ENCODE measurements at regions not wholly inside any gene's neighbourhood (a gene's known extent, or its start where the extent isn't known, plus 50 kb on each side); places are given as distances from the start of the nearest gene placed in this dataset.
A peak's percentile ranks its signal among the peaks of the same experiment; 100 is the strongest.

GRCh38 chr3:162119651-162120050 is 623.0 kb downstream of the OTOL1 start:
- no peak for DNase-seq (ENCODE audit: low read depth in 2 of 2)

- DNase-seq (ENCODE audit: low read depth in 2 of 2): no peak
Observed at GRCh38 chr3:162122405-162122804, 625.8 kb downstream of the OTOL1 start.

DNA sequence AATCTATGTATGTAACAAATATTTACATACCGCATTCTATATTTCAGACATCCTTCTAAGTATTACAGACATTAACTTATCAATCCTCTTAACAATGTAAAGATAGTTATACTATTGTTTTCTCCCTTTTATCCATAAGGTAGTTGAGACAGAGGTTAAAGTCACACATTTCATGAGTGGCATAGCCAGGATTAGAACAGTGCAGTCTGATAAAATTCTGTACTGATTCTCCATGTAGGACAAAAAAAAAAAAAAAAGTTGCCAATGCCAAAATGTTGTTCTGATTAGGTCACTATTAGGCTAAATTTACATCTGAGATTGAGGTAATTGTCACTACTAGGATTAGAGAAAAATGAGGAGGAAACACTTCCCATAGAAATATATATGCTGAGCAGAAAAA is 629.2 kb downstream of the OTOL1 start:
- no peak for DNase-seq (ENCODE audit: low read depth in 2 of 2)

- no peak for DNase-seq (ENCODE audit: low read depth in 2 of 2)
Observed at GRCh38 chr3:162130582-162130981, 634.0 kb downstream of the OTOL1 start.

DNA sequence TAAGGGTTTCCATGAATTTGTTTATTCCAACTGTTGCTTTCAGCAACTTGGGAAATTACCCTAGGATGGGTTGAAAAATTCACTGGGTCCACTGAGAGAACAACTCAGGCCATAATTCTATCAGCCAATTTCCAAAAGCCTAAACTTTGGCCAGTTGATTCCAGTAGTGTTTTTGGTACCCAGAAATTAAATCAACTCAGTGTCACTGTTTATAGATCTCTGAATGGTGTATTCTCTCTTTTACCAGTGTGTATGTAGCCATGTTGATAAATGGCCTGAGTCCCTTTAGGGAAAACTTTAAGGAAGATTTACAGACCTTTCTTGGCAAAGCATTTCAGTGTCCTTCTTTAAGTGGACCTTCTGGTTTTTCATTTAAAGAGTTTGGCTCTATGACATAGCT is 636.4 kb downstream of the OTOL1 start:
- DNase-seq (ENCODE audit: low read depth in 2 of 2): no peak

DNA sequence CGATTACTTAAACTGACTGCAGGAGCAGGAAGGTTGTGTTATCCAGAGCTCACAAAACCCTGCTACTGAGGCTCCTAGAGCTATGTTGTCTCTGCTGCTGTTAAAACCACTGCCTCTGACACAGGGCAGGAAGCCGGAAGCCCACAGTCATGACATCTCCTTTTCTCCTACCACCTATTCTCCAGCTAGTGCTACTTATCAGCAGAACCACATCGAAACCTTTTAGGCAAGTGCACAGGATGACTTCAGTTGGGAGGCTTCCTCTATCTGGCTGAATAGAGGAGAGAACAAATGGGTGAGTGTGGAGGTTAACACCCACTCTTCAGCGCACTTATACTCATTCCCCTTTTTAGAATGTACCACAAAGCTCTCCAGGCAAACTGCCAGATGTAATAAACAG is 638.0 kb downstream of the OTOL1 start:
- no peak for DNase-seq (ENCODE audit: low read depth in 2 of 2)

- DNase-seq (ENCODE audit: low read depth in 2 of 2): no peak
Observed at GRCh38 chr3:162136136-162136535, 639.5 kb downstream of the OTOL1 start.

DNA sequence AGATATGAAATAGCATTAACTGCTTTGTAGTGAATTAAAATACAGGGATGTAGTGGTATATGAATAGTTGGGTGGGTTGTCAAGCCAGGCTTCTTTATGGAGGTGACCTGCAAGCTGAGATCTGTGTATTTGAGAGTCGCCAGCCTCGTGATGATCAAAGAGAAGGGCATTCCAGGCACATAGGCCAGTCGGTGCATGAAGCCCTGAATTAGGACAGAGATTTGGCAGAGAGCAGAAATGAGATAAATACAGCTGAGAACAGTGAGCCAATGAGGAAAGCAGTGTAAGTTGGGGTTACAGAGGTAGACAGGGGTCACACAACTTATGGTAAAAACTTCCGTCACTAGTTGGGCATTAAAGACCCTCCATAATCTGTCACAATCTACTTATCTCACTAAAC is 641.9 kb downstream of the OTOL1 start:
- DNase-seq (ENCODE audit: low read depth in 2 of 2): no peak

DNA sequence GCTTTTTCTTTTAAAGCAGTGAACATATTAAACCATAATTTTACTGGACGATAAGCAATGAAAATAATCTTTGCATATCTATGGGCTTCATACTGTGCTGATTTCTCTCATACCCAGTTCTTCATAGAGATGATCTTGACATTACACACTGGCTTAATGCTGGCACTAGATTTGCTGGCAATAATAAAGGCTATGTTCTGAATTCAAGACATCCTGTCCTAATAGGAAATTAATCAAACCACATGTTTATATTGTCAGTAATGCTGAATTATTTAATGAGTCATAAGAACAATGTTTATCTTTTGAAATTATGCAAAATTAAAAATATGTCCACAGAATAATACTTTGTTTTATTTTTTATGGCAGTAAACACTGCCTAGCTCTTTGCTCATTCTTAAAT is 643.2 kb downstream of the OTOL1 start:
- DNase-seq (ENCODE audit: low read depth in 2 of 2): no peak

DNA sequence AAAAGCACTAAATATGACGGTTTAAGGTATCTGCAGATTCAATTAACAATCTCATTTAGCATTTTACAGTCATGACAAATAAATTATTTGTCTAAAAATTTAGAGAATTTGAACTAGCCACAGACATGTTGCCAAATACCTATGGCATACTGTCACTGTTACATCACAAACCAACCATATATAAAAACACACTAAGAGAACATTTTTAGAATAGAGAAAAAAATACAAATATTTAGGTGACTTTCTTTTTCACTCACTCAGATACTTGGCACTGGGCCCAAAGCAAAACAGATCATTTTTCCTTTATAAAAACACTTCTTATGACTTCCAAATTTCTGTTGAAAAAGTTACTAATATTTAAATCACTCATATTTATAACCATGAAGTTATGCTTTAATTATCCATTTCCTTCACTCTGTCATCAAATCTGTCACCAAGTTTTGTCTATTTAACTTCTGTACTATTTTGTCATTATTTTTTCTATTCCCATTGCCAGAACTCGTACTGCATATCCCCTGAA is 644.7 kb downstream of the OTOL1 start:
- DNase-seq (ENCODE audit: low read depth in 2 of 2): peak; percentile 71 to 78

GRCh38 chr3:162142511-162142910 is 645.9 kb downstream of the OTOL1 start:
- peak; percentile 17 to 26 for DNase-seq (ENCODE audit: low read depth in 2 of 2)

DNA sequence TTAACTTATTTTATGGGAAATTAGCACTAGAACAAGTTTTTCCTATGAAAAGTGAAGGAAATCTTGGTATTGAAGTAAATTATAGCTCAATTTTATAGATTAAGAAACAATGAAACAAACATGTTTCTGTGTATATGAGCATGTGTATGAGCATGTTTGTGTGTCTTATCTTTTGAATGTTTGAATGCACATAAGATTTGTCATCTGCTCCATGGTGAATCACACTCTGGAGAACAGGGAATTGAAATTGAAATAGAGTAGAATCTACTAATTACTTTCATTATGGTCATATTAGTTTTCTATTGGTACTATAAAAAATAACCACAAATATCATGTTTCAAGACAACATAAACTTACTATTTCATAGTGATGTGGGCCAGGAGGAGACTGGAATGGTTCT is 646.6 kb downstream of the OTOL1 start:
- no peak for DNase-seq (ENCODE audit: low read depth in 2 of 2)

DNA sequence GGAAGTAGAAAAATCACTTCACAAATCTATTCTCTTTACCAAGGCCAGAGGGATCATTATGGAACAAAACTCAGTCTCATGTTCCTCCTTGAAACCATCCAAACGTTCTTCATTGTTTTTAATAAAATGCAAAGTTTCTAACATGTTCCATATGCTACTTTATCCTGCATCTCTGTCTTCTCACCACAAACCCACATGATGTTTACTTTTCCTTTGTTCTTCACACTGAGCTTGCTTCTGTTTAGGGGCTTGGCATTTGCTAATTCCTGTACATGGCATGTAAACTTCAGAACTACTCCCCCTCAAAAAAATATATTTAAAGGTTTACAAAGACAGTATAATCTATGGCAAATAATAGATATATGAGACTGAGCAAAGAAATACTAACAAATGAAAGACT is 651.4 kb downstream of the OTOL1 start:
- DNase-seq (ENCODE audit: low read depth in 2 of 2): no peak

DNA sequence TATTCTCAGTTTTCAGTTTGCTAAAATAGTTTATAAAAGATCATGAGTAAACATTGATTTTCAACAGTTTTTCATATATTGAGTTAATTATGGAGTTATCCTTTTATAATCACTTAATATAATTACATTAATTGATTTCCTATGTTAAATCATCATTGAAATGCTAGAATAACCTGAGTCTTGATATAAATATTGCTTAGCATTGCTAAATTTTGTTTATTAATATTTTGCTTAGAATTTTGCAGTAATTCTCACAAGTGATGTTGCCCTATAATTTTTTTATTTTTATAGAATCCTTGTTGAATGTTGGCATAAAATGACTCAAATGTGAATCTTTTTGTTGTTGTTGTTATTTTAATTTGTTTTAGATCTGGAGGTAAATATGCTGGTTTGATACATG is 654.2 kb downstream of the OTOL1 start:
- no peak for DNase-seq (ENCODE audit: low read depth in 2 of 2)

DNA sequence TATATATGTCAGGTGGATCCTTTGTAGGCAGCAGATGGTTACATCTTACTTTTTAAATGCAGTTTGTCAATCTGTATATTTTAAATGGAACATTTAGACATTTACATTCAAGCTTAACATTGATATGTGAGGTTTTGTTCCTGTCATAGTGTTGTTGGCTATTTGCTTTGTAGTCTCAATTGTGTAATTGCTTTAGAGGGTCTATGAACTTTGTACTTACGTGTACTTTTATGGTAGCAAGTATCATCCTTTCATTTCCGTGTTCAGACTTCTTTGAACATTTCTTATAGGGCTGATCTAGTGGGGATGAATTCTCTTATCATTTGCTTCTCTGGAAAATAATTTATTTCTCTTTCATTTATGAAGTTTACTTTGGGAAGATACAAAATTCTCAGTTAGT is 656.0 kb downstream of the OTOL1 start:
- no peak for DNase-seq (ENCODE audit: low read depth in 2 of 2)

GRCh38 chr3:162161595-162161994 is 665.0 kb downstream of the OTOL1 start:
- DNase-seq (ENCODE audit: low read depth in 2 of 2): no peak

DNA sequence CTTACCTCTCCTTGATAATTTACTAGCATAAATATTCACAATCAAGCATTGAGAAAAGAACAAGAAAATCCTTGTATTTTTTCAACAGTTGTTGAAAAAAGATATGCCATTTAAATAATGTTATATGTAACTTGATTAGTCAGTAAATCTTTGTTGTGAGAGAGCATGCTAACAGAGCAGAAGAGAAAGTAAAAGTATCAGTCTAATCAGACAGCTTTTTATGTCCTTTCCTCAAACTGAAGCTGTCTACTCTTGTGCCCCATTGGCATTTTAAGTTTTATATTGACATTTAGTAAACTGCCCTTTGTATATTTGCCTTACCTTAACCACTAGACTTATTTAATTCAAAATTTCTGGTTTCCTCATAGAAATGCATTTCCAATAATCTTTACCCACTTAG is 668.7 kb downstream of the OTOL1 start:
- no peak for DNase-seq (ENCODE audit: low read depth in 2 of 2)

- no peak for DNase-seq (ENCODE audit: low read depth in 2 of 2)
Observed at GRCh38 chr3:162166543-162166942, 669.9 kb downstream of the OTOL1 start.

DNA sequence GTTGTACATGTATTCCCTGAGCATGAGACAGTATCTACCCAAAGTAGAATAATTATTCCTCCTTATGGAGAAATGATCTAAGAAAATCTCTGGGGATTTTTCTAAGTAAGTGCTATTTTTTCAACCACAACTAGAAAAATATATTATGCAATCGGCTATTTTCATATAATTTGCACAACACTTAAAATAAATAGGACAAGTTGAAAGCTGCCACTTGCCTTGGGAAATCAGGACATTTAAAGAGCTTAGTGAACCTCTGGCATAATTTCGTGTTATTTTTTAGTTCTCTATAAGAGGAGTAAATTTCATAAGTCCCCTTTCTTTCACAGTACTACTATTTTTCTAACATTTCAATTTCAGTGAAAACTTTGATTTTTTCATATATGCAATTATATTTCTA is 672.1 kb downstream of the OTOL1 start:
- DNase-seq (ENCODE audit: low read depth in 2 of 2): no peak

DNA sequence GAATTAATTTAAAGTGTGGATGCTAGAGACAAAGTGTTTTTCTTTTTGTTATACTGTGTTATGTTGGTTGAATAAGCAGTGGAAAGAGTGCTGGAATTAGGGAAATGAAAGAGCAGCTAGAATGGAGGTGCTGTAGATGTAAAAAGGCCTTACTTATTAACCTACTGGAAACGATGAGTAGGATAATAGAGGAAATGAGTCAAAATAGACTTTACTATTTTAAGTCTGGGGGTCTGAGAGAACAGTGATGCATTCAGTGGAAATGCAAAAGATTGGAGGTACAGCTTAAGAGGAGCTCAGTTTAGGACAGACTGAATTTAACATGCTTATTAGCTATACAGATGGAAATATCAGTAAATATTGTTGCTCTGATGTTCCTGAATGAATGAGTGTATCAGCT is 674.0 kb downstream of the OTOL1 start:
- no peak for DNase-seq (ENCODE audit: low read depth in 2 of 2)

DNA sequence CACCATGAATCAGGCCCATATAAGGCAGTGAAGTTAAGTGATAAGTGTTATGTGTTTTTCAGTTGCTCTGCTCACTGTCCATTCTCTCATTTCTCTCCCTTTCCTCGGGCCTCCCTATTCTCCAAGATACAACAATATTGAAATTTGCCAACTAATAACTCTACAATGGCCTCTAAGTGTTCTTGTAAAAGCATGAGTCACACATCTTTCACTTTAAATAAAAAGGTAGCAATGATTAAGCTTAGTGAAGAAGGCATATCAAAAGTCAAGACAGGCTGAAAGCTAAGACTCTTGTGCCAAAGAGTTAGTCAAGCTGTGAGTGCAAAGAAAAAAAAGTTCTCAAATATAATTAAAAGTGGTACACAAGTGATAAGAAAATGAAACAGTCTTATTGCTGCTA is 675.4 kb downstream of the OTOL1 start:
- DNase-seq (ENCODE audit: low read depth in 2 of 2): no peak

- DNase-seq (ENCODE audit: low read depth in 2 of 2): no peak
Observed at GRCh38 chr3:162175145-162175544, 678.5 kb downstream of the OTOL1 start.

- no peak for DNase-seq (ENCODE audit: low read depth in 2 of 2)
Observed at GRCh38 chr3:162175878-162176277, 679.3 kb downstream of the OTOL1 start.

DNA sequence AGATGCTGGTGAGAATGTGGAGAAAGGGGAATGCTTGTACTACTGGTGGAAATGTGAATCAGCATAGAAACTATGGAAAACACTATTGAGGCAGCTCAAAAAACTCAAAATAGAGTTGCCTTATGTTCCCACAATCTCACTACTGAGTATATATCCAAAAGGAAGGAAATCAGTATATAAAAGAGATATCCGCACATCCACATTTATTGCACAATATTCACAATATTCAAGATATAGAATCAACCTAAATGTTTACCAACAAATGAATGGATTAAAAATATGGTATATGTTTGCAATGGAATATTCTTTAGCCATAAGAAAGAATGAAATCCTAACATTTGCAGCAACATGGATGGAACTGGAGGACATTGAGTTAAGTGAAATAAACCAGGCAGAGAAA is 686.8 kb downstream of the OTOL1 start:
- DNase-seq (ENCODE audit: low read depth in 2 of 2): no peak
